ENCODE measurements at regions not wholly inside any gene's neighbourhood (a gene's known extent, or its start where the extent isn't known, plus 50 kb on each side); places are given as distances from the start of the nearest gene placed in this dataset.
"Not testable (repeated sequence)": the region's sequence is repeated elsewhere in the genome, so short reads cannot be mapped to it uniquely, and the experiment has no call there.

DNA sequence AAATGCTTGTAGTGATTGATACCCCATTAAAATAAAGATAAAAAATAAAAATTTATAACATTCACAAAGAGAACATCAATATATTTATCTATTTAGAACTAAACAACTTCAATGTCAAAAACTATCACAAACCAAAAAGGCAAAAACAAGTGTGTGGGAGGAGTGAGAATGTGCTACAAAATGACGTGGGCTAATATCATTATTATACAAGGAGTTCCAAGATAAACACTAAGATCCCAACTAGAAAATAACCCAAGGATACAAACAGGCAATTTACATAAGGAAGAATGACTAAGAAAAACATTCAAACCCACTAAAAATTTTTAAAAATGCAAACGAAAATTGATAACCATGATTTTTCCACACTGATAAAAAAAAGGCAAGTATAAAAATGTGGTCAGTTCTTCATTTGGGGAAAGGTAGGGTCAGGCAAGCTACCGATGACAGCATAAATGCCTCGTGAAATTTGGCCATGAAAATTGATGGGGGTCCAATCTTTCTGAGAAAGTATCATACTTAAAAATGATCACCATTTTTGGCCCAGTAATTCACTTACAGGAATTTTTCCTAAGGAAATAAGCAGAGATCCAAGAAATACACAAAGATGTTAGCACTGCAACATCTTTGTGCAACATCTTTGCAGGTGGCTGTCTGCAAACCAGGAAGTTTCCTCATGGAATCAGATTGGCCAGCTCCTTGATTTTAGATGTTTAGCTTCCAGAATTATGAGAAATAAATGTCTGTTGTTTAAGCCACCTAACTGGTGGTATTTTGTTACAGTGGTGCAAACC lies 140.2 kb downstream of the TMEM200A start:
- H3K9me2 ChIP-seq (replicated peaks; ENCODE audit: insufficient read depth) = no peaks in the 10 kb centered on the region
- no peak overlapping the region for H2AFZ ChIP-seq
- H4K20me1 ChIP-seq (ENCODE audit: insufficient read depth, poor library complexity, severe bottlenecking) = no peaks in the 10 kb centered on the region
- no peaks in the 10 kb centered on the region for H3K27me3 ChIP-seq
- no peak overlapping the region for H3K27ac ChIP-seq
- H3K4me3 ChIP-seq = no peak overlapping the region
- no peaks in the 10 kb centered on the region for H3K79me2 ChIP-seq
- no peak for TF ChIP-seq EZH2 (IDR thresholded peaks at IDR 0.05; ENCODE audit: borderline replicate concordance)
- no peak for TF ChIP-seq CTCF (IDR thresholded peaks at IDR 0.05; ENCODE audit: poor library complexity)
- no peak for TF ChIP-seq EZH2phosphoT487 (IDR thresholded peaks at IDR 0.05; ENCODE audit: low read depth, severe bottlenecking, unreplicated experiment)
- no peaks in the 10 kb centered on the region for H3K4me1 ChIP-seq (ENCODE audit: insufficient read depth)
- H3K4me2 ChIP-seq = no peak overlapping the region
- H3K9me3 ChIP-seq (ENCODE audit: low read depth) = no peaks in the 10 kb centered on the region
- DNase-seq (ENCODE audit: low spot score) = no peak
- no peaks in the 10 kb centered on the region for H3K36me3 ChIP-seq (replicated peaks; ENCODE audit: insufficient read depth, low read depth)
- 80% methylated on average over 4 of the region's 4 CpGs for WGBS (ENCODE audit: low lambda C conversion rate, missing lambda C conversion rate)

- H3K9me3 ChIP-seq (ENCODE audit: low read depth); H4K20me1 ChIP-seq (ENCODE audit: insufficient read depth, poor library complexity, severe bottlenecking); H3K27me3 ChIP-seq; H2AFZ ChIP-seq; H3K4me2 ChIP-seq; H3K4me1 ChIP-seq (ENCODE audit: insufficient read depth); DNase-seq (ENCODE audit: low spot score); H3K9me2 ChIP-seq (replicated peaks; ENCODE audit: insufficient read depth); H3K79me2 ChIP-seq; H3K4me3 ChIP-seq; H3K27ac ChIP-seq; H3K36me3 ChIP-seq (replicated peaks; ENCODE audit: insufficient read depth, low read depth): not testable (repeated sequence)
- 60% methylated on average over 5 of the region's 5 CpGs for WGBS (ENCODE audit: low lambda C conversion rate, missing lambda C conversion rate)
Measured at GRCh38 chr6:130507005-130507665, 141.3 kb downstream of the TMEM200A start.

DNA sequence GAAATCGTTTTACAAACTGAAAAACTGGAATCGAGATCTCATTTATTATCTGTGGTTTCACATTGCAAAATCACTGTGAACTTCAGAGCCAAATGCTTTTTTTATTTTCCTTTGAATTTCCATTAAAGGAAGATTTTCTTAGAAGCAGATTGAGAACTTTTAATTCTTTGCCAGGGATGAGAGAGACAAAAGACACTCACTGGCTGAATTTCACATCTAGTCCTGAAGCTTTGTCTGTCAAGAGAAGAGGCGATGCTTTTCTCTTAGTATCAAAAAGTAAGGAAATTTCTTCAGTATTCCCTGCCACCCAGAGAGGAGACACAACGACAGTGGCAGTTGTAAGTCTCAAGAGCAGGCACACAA lies 141.8 kb downstream of the TMEM200A start:
- H3K27ac ChIP-seq = no peak overlapping the region
- no peak overlapping the region for H2AFZ ChIP-seq
- 82% methylated on average over 4 of the region's 4 CpGs for WGBS (ENCODE audit: low lambda C conversion rate, missing lambda C conversion rate)
- no peak for TF ChIP-seq CTCF (IDR thresholded peaks at IDR 0.05; ENCODE audit: poor library complexity)
- no peak for TF ChIP-seq EZH2 (IDR thresholded peaks at IDR 0.05; ENCODE audit: borderline replicate concordance)
- no peak for TF ChIP-seq EZH2phosphoT487 (IDR thresholded peaks at IDR 0.05; ENCODE audit: low read depth, severe bottlenecking, unreplicated experiment)
- no peaks in the 10 kb centered on the region for H3K9me2 ChIP-seq (replicated peaks; ENCODE audit: insufficient read depth)
- H4K20me1 ChIP-seq (ENCODE audit: insufficient read depth, poor library complexity, severe bottlenecking) = no peaks in the 10 kb centered on the region
- no peak for DNase-seq (ENCODE audit: low spot score)
- H3K36me3 ChIP-seq (replicated peaks; ENCODE audit: insufficient read depth, low read depth) = no peaks in the 10 kb centered on the region
- no peaks in the 10 kb centered on the region for H3K79me2 ChIP-seq
- no peak overlapping the region for H3K4me2 ChIP-seq
- no peaks in the 10 kb centered on the region for H3K9me3 ChIP-seq (ENCODE audit: low read depth)
- no peak overlapping the region for H3K4me3 ChIP-seq
- H3K27me3 ChIP-seq = no peaks in the 10 kb centered on the region
- no peaks in the 10 kb centered on the region for H3K4me1 ChIP-seq (ENCODE audit: insufficient read depth)

DNA sequence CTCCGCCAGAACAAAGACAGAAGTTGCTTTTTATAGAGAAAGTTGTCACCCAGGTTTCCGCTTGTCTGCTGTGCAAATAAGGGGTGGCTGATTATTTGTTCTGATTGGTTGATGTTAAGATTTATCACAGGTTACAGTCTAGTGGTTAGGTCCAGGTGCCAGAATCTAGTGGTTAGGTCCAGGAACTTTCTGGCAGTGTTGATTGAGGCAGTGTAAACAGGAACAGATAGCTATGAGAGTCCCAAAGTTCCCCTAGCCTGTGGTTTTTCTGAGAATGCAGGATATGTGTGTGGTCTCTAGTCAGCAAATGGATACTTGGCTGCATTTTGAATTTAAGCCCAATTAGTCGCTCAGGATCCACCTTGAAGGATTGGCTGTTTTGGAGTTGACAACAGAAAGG lies 148.0 kb downstream of the TMEM200A start:
- Histone ChIP-seq H3K79me2 (no peaks in the 10 kb centered on the region), H3K4me3 (no peak overlapping the region), H3K27ac (peak overlapping the region; percentile 7), H4K20me1 (ENCODE audit: insufficient read depth, poor library complexity, severe bottlenecking) (no peaks in the 10 kb centered on the region), H3K4me1 (ENCODE audit: insufficient read depth) (no peaks in the 10 kb centered on the region), H3K9me2 (replicated peaks; ENCODE audit: insufficient read depth) (no peaks in the 10 kb centered on the region), H2AFZ (no peak overlapping the region), H3K4me2 (no peak overlapping the region), H3K9me3 (ENCODE audit: low read depth) (no peaks in the 10 kb centered on the region), H3K36me3 (replicated peaks; ENCODE audit: insufficient read depth, low read depth) (no peaks in the 10 kb centered on the region), H3K27me3 (no peaks in the 10 kb centered on the region)
- TF ChIP-seq CTCF (IDR thresholded peaks at IDR 0.05; ENCODE audit: poor library complexity) (no peak), EZH2 (IDR thresholded peaks at IDR 0.05; ENCODE audit: borderline replicate concordance) (no peak), EZH2phosphoT487 (IDR thresholded peaks at IDR 0.05; ENCODE audit: low read depth, severe bottlenecking, unreplicated experiment) (no peak)
- 47% methylated on average over 3 of the region's 3 CpGs for WGBS (ENCODE audit: low lambda C conversion rate, missing lambda C conversion rate)
- no peak for DNase-seq (ENCODE audit: low spot score)
